Right hindlimb (tissue), 1 donor: ENCODE measurements at regions not wholly inside any gene's neighbourhood (a gene's known extent, or its start where the extent isn't known, plus 50 kb on each side); places are given as distances from the start of the nearest gene placed in this dataset.
"Not testable (repeated sequence)": the region's sequence is repeated elsewhere in the genome, so short reads cannot be mapped to it uniquely, and the experiment has no call there.

ENCODE experiments used
- DNase-seq: peaks from one replicate; pipeline ENCODE4 v3.0.0-alpha.2; 2018

DNA sequence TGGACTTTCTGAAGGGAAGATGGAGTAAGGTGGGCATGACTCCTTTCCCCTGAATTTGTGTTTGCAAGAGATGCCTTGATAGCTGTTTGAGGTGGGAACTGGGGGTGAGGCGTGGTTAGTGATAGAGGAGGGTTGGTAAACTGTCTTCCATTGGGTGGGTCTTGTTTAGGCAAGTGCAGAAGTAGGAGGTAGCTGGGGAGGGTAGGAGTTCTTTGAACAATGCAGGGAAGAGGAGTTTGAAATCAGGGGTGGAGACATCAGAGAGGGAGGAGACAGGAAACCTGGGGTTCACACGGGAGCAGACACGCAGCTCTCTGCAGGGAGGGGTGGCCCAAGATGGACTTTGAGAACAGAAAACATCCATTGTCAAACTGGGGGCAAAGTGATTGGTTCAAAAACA lies 267.1 kb downstream of the TSN start:
- no peak for DNase-seq

DNA sequence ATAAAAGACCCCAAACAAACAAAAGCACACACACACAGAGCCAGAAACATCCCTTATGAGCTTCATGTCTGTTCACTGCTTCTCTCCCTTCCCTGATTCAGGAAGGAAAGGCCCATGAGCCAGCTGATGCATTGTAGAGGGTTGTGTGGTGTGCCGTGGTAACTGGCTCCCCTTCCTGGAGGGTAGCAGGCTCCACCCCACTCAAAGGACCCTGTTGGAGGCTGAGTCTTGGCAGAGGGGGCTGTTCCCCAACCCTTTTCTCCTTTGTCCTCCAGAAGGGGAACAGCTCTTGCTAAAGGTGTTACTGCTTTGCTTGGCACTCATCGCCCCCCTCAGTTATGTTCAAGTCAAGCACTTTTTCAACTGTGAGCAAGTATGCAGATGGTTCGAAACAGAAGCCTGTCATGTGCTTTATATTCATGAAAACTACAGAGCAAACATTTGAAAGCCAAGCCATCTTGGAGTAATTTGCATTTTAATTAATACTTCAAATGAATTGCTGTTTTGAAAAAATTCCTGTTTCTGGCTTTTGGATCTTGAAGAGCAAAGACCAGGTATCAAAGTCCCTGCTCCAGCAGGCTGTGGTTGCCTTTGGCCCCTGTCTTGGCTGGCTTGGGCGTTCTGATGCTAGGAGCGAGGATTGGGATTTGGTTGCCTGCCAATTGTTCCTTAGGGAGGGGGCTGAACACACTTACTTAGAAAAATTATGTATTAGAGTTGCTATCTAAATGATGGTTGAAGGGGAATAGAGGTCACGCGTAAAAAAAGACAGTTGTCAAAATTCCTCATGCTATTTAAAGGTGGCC lies 267.8 kb downstream of the TSN start:
- peak; percentile 38 for DNase-seq

DNA sequence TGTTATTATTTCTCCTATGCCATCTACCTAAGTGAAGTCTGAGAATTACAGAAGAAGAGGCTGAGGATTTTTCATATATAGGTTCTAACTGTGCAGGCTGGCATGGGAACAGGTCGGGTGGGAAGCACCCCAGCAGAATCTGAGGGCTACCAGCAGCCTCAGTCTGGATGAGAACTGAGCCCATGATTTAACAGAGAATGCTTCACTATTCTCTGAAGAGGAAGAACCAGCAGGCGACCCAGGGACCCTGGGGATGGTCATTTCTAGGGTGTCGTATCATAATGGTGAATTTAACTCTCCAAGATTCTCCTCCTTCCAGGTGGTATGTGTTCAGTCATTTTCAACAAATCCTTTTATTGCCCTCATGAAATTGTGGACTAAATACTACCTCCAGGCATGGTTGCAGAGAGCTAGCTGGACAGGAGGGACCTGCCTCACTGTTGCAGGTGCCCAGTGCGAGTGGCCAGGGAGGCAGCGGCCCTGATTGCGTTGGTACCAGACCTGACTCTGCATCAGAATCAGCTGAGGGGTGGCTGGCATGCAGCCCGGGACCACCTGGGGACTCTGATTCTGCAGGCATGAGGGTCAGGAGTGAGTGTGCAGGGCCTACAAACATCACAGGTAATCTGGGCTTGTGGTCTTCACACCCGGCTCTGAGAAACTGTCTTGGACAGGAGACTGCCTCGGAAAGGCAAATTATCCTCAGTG lies 272.2 kb downstream of the TSN start:
- DNase-seq, result no peak

DNA sequence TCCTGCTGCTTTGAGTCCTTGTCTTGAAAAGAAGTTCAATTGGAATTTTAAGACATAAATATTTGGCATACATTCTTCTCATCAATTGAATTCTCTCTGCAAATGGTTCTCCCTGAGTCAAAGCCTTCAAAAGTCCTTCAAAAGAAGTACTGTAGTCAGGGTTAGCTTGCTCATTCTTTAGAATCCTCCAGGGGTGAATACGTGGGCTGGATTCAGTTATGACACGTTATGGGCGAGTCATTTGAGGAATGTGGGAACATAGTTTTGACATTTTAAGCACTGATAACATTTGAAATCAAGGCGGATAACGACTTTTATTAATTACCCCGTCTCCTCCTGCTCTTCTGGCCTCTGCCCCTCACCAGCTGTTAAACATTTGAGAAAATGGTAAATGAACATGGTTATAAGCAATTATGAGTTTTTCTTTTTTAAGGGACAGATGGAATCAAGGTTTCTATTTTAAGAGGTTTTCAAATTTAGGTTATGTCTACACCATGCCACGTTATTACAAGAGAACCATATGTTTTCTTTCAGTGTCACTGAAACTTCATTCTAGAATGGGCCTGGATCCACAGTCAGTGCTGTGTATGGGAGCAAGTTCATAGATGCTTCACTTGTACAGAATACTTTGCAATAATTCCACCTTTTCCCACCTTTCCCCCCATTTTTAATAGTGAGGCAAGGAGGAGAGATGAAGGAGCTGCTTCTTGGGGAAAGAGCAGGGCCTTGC lies 273.1 kb downstream of the TSN start:
- no peak for DNase-seq

DNA sequence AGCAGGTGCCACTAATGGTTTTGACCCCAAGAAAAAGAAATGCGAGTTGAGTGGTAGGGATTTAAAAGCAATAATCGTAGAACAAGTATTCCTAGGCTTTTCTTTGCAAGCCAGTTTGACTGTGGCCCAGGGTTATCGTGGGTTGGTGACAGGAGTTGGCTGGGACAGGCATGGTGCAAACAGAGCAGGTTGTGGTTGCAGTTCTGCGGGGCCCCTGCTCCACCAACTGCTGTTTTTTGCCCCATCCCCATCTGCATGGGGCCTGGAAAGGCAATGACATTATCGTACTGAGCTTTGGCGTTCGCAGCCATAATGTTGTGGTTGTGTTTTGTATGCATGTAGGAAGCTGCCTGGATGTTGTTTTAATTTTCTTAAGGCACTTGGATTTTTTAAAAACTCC lies 274.0 kb downstream of the TSN start:
- no peak for DNase-seq

DNA sequence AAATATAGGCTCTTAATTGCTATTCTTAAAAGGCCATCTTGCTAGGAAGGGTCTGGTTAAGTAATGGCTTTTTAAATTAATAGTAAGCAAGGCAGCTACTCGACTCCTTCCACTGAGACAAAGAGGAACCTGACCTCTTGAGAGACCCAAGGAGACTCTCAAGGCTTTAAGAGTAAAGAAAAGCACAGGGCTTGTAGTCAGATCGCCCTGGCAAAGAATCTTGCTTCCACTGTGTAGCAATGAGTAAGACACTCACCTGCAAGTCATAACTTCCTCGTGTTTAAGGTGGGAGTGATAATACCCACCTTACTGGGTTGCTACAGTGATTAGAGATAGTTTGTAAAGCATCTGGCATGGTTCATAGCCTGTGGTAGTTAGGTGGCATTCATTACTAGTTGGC lies 274.5 kb downstream of the TSN start:
- DNase-seq, result no peak

DNA sequence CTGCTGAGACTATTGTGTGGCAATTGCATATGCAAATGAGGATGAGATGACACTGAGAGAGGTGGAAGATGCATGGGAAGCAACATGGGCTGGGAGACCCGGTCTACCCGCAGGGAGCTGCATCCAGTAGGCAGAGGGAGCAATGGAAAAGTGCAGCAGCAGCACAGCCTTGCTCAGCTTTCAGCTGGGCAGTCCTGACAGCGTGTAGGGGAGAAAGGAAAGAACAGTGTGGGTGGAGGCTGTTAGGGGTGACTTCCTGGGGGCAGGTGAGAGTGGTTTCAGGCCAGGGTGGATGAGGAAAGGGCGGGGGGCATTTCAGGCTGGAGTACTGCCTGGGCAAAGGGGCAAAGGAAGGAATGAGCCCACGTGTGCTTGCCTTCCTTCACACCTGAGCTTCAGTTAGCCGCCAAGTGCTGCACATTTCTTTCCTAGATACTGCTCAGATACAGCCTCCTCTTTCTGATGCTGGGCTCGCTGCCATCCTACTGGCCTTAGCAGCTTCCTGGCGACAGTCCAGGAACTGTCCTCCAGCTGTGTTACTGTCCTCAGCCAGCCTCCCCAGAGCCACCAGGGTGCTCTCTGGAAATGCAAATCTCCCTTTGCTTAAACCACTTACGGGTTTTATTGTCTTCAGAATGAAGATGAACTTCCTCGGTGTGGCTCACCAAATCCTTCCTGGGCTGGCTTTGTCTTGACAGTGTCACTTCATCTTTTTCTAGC lies 276.3 kb downstream of the TSN start:
- no peak for DNase-seq

DNA sequence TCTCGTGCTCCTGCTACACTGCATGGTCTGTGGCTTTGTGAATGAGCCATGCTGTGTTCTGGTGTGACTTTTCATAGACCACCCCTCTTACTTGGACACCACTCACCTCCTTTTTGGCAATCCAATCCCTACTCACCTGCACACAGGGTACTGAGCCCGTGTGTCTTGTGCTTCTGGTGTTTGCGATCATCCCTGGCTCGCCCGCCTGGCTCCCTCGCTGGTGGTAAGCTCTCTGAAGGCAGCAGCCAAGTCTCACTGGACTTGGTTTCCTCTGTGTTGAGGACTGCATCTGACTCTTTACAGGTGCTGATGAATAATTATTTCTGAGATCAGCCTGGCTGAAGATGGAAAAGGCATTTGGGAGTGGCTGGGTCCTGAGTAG lies 276.8 kb downstream of the TSN start:
- no peak for DNase-seq

DNA sequence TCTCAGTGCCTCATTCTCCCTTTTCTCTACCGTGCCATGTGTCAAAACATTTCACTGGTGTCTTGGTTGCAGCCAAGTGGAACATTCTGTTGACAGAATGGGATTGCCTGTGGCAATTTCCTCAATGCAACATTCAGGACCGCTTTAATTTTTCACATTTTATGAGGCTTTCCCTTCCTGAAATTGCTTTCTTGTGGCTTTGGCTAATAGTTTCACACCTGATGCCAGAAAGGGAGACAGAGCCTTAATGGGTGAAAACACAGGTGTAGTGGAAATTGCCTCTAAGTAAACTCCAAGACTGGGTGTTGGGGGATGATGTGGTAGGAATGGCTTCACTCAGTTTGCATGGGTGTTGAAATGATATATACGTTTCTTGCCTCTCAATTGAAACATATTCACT lies 278.3 kb downstream of the TSN start:
- DNase-seq, result no peak

DNA sequence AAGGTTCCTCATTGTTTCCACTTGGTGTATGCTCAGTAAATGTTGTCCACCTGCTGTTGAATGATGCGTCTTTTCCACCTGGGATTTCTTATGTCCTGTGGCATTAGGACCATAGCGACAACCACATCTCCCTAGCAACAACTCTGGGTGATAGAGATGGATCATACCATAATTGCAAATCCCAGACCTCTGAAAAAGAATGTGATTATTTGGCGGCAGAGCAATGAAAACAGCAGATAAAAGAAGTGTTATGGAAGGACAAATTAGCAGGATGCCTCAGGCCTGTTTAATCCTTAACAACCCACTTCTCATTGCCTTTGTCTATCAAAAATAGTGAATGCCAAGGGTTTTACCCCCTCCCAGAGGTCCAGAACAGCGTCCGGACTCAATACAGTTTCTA lies 278.9 kb downstream of the TSN start:
- DNase-seq, result no peak

DNA sequence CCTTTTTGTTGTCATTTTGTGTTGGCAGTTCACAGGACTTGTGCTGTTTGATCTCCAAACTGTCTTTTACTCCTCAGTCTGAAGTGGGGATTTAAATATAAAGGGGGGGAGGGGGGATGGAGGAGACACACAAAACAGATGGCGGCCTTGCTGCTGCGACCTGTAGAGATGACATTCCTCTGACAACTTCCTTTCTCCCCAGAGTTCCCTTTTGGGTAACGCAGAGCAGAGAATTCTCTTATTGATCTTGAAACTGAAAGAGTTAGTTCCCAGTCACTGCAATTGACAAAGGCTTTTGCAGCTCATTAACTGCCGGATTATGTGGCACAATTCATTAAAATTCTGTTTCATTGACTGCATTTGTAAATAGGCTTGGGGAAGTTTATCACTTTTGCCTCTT lies 279.3 kb downstream of the TSN start:
- no peak for DNase-seq

DNA sequence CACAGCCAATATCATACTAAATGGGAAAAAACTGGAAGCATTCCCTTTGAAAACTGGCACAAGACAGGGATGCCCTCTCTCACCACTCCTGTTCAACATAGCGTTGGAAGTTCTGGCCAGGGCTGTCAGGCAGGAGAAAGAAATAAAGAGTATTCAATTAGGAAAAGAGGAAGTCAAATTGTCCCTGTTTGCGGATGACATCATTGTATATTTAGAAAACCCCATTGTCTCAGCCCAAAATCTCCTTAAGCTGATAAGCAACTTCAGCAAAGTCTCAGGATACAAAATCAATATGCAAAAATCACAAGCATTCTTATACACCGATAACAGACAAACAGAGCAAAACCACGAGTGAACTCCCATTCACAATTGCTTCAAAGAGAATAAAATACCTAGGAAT lies 283.4 kb downstream of the TSN start:
- not testable (repeated sequence) for DNase-seq

DNA sequence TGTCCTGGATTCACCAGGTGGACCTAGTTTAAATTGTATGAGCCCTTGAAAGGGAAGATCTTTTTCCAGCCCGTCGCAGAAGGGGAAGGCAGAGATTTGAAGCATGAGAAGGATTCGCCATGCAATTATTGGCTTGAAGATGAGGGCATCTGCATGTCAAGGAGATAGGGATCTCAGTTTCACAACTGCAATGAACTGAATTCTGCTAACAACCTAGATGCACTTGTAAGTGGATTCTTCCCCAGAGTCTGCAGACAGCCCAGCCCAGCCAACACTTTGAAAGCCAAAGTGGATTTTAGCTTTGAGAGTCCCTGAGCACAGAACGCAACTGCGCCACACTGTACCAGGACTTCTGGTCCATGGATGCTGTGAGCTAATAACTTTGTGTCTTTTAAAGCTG lies 286.0 kb downstream of the TSN start:
- DNase-seq, result no peak

DNA sequence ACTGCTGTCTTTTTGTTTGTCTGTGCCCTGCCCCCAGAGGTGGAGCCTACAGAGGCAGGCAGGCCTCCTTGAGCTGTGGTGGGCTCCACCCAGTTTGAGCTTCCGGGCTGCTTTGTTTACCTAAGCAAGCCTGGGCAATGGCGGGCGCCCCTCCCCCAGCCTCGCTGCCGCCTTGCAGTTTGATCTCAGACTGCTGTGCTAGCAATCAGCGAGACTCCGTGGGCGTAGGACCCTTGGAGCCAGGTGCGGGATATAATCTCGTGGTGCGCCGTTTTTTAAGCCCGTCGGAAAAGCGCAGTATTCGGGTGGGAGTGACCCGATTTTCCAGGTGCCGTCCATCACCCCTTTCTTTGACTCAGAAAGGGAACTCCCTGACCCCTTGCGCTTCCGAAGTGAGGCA lies 296.2 kb downstream of the TSN start:
- not testable (repeated sequence) for DNase-seq

DNA sequence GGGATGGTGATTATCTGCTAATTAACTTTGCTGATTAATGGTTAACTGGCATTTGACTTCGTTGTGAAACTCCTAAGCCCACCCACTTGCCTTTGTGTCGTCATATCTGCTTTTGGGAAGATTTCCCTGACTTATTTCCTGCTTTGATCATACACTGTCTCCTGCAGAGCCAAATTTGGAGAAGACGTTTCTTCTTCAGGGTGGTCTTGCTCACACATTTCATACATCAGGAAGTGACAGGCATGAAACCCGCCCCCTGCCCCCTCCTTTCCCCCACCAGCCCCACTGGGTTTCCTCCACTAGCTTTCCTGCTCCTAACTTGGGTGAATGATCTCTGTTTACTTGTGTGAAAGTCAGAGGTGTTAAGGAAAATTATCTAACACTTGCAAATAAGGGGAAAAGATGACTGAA lies 300.1 kb downstream of the TSN start:
- no peak for DNase-seq

DNA sequence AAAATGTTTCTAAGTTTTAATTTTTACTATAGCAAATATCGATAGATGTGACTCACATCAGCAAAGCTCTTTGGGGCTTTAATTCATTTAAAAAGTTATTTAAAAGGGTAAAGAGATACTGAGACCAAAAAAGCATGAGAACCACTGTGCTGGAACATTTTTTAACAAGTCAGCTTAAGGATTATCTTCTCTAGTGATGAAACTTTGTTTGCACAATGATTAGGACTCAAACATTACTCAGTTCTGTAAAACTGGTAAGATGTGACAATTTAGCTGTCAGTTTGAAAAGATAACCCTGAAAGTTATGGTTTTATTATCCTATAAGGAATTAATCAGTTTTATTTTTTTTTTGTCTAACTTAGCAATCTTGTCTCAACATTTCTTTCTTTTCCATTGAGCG lies 301.4 kb downstream of the TSN start:
- no peak for DNase-seq

DNA sequence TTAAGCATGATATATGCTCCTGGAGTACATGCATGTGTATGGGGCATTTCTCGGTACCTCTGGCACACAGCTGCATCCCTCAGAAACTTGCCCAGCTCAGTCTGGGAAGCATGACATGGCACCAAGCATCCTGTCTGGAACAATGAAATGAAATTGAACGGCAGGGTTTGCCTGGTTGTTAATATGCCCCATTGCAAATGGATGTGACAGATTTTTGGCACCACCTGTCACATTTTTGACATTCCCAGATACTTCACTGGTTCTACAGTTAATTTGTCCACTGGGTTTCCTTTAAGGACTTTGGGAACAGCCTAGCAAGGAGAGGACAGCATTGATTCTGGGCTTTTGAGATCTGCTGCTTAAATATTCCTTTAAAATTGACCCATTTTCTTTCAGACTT lies 305.8 kb downstream of the TSN start:
- no peak for DNase-seq

DNA sequence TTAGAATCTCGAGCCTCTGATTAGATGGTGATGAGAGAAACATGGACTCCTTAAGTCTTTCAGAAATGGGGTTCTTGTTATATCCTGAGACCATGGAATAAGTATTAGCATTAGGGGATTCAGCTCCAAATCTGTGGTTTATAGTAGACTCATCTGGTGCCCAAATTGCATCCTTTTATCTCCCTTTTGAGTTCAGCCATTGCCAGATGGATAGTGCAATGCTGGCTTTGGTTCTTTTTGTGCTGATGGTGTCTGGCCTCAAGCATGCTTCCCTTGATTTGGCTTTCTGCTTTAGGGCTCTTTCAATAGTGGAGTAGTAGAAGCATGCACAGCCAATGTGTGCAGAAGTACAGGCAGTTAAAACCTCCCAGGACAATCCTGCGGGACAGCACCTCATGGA lies 306.4 kb downstream of the TSN start:
- DNase-seq, result no peak

DNA sequence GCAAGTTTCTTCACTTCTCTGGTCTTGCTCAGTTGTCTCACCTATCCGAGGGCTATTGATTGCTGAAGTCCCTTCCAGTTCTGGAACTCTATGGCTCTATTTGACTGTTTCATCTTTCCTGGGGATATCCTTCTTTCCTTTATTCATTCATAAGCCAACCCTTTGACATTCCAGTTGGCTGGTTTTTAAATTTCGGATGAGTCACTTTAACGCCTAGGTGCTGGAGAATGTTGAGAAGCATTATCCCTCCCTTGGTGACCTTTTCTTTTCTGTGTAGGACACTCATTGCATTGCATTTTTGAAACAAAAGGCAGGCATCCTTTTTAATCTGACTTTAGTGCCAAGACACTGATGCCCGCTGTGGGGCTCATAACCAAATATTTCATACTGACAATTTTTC lies 307.1 kb downstream of the TSN start:
- DNase-seq, result no peak

DNA sequence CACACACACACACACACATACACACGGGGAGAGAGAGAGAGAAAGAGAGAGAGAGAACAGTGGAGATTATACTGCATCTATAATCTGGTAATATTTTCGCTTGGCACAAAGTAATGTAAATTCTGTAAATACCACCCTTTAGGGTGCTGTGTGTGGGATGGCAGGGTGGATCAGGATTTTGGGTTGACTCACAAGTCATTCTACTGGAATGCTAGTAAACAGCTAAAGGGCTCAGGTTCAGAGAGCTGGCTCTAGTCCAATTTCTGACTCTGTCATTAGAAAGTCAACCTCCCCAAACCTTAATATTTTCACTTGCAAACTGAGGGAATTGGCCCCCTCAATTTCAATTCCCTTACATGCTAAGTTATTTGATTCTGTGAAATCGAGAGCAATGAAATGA lies 308.3 kb downstream of the TSN start:
- DNase-seq, result no peak

DNA sequence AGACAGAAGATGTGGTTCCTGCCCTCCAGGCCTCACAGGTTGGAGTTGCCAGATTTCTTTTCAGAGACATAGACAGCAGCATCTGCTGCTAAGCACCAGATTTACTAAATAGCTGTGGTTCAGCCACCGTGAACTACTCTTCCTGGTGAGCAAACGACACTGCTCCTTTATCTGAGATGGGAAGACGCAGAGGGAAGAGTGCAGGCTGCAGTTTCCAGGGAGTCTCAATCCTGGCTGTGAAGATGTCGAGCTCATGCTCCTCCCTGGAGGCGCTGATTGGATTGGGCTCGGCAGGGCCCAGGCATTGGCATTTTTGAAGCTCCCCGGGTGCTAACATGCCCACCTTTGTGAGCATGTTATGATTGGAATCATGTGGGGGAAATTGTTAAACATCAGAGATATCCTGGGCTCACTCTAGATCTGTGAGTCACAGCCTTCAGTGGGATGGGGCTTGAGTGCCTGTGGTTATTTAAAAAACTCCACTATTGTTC lies 314.8 kb downstream of the TSN start:
- DNase-seq, result no peak

DNA sequence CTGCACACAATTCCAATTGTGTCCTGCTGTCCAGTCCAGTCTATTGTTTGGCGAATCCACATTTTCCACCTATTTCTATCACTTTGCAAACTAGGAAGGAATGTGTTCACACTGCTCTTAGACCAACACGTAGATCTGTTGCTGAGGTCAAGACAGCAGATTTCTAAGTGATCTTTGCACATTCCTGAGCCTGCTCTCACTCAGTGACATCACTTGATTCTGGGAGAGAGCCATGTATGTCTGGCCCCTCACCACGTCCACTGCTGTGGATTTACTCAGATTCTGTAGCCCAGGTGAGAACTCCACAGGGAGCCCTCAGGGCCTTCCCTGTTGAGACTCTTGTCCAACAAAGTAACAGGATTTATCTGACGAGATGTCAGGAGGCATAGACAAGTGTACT lies 317.2 kb downstream of the TSN start:
- DNase-seq, result no peak

DNA sequence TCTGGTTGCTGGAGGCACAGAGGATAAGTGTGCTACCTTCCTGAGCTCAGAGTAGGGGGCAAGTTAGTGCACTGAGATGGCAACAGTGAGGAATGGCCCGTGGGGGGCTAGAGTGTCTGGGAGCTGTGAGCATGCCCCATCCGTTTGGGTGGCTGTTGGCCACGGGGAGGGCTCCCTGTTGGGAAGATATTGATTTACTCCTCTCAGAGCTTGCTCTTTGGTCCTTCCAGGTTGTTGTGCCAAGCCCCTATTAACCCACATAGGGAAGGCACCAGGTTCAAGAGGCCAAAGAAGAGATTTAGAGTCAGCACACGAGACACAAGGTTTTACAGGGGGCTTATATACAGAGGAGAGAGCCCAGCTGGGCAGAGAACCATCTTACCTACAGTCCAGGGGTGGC lies 318.8 kb downstream of the TSN start:
- no peak for DNase-seq
